HG03342 (cell line): ENCODE measurements at regions not wholly inside any gene's neighbourhood (a gene's known extent, or its start where the extent isn't known, plus 50 kb on each side); places are given as distances from the start of the nearest gene placed in this dataset.

Source experiments
- ATAC-seq: cut with Tn5 transposase; IDR thresholded peaks from one replicate; pipeline ENCODE4 v1.9.1; 2021; ENCODE audit warnings: mild to moderate bottlenecking, moderate library complexity; ENCODE audit not compliant: unreplicated experiment

DNA sequence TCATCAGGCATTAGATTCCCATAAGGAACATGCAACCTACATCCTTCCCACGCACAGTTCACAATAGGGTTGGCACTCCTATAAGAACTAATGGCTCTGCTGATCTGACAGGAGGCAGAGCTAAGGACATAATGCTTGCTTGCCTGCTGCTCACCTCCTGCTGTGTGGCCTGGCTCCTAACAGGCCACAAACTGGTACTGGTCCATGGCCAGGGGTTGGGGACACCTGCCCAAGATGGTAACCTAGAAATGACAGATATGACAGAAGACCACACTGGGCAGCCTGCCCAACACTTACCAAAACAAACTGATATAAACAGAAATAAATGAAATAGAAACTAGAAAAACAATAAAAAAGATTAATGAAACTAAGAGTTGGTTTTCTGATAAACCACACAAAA is 325.6 kb downstream of the SEC23A start:
- no peak for ATAC-seq

DNA sequence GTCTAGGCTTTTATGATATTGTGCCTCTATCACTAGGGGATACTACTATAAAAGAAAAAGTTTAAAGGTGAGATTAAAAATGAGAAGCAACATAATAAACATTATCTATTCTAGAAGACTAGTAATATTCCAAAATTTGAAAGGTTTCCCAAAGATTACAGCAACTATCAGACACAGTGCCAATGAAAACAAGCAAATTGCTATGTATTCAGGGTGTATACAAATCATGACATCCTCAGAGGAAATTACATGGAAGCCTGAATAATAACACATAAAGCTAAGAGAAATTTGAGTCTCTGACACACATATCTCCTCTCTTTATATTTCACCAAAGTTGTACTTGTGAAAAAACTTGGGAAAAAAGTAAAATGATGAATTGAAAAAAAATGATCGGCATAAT is 327.0 kb downstream of the SEC23A start:
- no peak for ATAC-seq

GRCh38 chr14:38774162-38774561 is 328.9 kb downstream of the SEC23A start:
- no peak for ATAC-seq

GRCh38 chr14:38770251-38770650 is 332.8 kb downstream of the SEC23A start:
- ATAC-seq = no peak

GRCh38 chr14:38762845-38763244 is 340.2 kb downstream of the SEC23A start:
- ATAC-seq = no peak

GRCh38 chr14:38762426-38762825 is 340.6 kb downstream of the SEC23A start:
- no peak for ATAC-seq

DNA sequence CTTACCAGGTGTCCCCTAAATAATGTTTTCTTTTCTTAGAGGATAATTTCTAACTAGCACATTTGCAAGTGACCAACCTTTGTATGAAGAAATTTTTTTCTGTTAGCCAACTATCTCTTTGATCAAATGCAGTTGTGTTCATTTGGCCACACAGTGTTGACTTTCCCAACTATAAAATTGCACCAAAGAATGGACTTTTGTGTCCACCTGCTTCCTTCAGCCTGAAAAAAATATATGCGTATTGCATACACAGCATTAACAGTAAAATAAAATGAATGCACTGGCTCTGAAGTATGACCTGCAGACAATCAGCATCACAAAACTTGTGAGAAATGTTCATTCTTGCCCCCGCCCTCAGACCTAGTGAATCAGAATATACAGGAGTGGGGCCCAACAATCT is 342.0 kb downstream of the SEC23A start:
- no peak for ATAC-seq

GRCh38 chr14:38758661-38759060 is 344.4 kb downstream of the SEC23A start:
- ATAC-seq = no peak

- ATAC-seq = no peak
These were observed 348.0 kb downstream of the SEC23A start for GRCh38 chr14:38755036-38755435.

DNA sequence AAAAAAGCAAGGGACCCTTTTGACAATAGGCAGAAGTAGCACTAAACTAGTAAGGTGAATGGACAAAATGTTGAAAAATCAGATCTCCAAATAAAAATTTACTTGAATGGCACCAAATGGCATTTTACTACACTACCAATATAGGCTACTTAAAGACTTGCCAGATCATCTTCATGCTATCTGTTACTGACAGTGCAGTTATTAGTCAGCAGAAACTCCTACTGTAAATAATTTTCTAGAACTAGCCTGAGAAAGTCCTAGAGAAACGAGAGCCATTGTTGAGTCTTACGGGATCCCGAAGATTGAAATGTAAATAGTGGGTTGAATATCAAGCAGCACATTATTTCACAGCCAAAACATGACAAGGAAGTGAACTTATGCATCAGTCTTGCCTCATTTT is 350.3 kb downstream of the SEC23A start:
- no peak for ATAC-seq

DNA sequence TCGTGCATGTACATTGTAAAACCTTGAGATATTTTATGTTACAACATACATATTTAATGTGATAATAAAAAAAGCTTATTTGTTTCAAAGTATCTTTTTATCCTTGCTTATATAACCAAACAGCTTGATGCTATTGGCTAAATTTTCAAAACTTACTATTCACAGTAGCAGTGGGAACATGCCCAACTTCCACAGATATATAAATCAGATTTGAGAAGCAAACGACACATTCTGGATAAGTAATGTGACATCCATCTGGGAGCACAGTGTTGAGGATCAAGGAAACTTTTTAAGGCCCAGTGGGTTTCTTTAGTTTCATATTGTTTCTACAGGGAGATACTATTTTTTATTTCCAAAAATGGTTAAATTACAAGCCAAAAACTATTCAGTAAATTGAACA is 350.7 kb downstream of the SEC23A start:
- no peak for ATAC-seq

DNA sequence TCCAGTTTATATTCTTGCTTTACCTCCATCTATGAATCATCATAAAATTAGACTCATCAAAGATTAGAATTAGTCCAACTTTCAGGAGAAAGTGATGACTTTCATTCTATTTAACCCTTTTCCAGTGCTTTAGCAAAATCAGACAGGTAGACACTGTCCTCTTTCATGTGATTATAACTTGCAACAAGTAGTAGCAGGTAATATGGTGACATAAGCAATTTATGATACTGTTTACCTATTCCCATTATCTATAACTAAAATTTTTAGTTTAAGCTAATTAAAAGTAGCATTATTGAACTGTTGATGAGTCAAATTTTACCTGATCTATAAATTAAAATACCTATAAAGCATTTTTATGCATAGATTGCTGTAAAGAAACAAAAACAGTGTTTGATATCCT is 351.6 kb downstream of the SEC23A start:
- no peak for ATAC-seq

DNA sequence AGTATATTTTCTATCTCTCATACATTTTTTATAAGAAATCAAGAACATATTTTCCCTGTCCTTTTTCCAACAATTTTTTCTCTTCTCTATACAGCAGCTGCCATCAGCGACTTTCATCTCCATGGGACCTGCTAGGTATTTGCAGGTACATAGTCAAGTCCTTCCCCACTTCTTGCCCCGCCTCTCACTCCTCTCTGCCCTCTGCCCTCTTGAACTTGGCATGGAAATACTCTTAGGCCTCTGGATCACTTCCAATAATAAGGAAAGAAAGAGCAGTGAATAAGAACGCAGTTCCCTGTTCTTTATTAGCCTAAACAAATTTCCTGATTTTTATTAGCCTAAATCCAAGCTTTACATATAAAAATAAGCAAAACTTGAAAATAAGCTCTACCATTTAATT is 353.1 kb downstream of the SEC23A start:
- no peak for ATAC-seq

DNA sequence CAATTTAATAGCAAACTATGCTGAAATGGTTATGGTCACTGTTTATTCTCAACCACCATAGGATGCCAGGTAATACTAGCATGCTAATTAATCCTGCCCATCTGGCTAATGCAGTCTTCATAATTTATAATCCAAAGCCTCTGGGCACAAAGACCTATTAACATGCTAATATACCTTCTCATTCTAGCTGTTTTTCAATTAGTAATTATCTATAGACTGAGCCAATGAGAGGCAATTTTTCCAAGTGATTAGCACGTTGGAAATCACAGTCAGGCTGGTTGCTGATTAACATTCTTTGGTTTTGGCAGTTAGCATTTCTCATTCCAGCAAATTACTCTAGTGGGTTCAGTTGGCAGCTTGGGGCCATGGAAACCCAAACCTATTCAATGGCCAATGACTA is 357.2 kb downstream of the SEC23A start:
- no peak for ATAC-seq

GRCh38 chr14:38743966-38744584 is 359.0 kb downstream of the SEC23A start:
- no peak for ATAC-seq

GRCh38 chr14:38737686-38738407 is 365.2 kb downstream of the SEC23A start:
- no peak for ATAC-seq

DNA sequence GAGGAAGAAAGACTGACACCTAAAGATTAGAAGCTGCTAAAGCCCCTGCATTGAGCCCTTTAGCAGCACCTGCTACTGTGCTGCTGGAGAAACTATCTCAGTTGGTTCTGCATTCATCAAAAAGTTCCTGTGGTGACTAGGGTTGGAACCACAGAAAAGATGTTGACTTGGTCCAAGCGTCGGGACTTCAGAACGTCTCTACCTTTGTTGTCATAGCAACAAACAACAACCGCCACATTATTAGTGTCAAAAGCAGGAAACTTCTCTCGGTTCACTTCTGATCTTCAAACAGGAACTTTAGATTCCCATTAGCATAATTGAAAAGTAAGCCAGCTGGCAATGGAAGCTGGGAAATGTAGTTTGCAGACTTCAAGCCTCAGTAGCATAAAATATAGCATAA is 368.0 kb downstream of the SEC23A start:
- ATAC-seq = no peak

GRCh38 chr14:38731962-38732361 is 371.1 kb downstream of the SEC23A start:
- no peak for ATAC-seq

- no peak for ATAC-seq
These were observed 372.6 kb downstream of the SEC23A start for GRCh38 chr14:38730420-38730819.

DNA sequence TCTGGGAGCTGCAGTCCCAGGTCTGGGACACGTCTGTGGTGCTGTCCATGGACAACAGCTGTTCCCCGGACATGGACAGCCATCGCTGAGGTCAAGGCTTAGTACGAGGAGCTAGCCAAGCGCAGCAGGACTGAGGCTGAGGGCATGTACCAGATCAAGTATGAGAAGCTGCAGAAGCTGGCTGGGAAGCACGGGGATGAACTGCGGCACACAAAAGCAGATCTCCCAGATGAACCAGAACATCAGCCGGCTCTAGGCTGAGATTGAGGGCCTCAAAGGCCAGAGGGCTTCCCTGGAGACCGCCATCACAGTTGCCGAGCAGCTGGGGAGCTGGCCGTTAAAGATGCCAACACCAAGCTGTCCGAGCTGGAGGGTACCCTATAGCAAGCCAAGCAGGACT is 375.3 kb downstream of the SEC23A start:
- ATAC-seq = no peak

- ATAC-seq = no peak
These were observed 378.4 kb downstream of the SEC23A start for GRCh38 chr14:38724621-38725020.

- no peak for ATAC-seq
These were observed 379.1 kb downstream of the SEC23A start for GRCh38 chr14:38723959-38724358.

GRCh38 chr14:38723277-38723676 is 379.8 kb downstream of the SEC23A start:
- ATAC-seq = no peak
